Astrocyte of the cerebellum (primary cell): ENCODE measurements at regions not wholly inside any gene's neighbourhood (a gene's known extent, or its start where the extent isn't known, plus 50 kb on each side); places are given as distances from the start of the nearest gene placed in this dataset.

ENCODE experiments used
- DNase-seq: peaks from one replicate; pipeline ENCODE4 v3.0.0-alpha.2; 2011; ENCODE audit warnings: low read depth
- H3K4me3 ChIP-seq: 2 replicates; pipeline ENCODE4 v1.5.1; 2011; ENCODE audit warnings: mild to moderate bottlenecking, low read depth, low read length, moderate library complexity
- CTCF ChIP-seq: IDR thresholded peaks from 2 replicates; pipeline ENCODE4 v1.5.1; 2012; ENCODE audit warnings: low read length, low read depth, moderate library complexity, mild to moderate bottlenecking; ENCODE audit errors: missing control alignments
- in situ Hi-C: cut with HindIII; loops from 2 replicates; pipeline ENCODE4 v1.10.0; 2017; ENCODE audit warnings: low sequenced_read_pairs

- in situ Hi-C loops, result no loop called here
- no peak overlapping the region for H3K4me3 ChIP-seq
- TF ChIP-seq CTCF, result no peak
- no peak for DNase-seq
These were observed 378.7 kb downstream of the LMO4 start for GRCh38 chr1:87707411-87707810.

- DNase-seq, result no peak
- in situ Hi-C loops, result no loop called here
- no peak for TF ChIP-seq CTCF
- no peak overlapping the region for H3K4me3 ChIP-seq
These were observed 383.8 kb downstream of the LMO4 start for GRCh38 chr1:87712261-87713010.

- no peak overlapping the region for H3K4me3 ChIP-seq
- TF ChIP-seq CTCF, result no peak
- in situ Hi-C loops, result no loop called here
- no peak for DNase-seq
These were observed 385.6 kb downstream of the LMO4 start for GRCh38 chr1:87714278-87714677.

GRCh38 chr1:87715052-87715451 lies 386.4 kb downstream of the LMO4 start:
- no peak for DNase-seq
- in situ Hi-C loops, result no loop called here
- no peak overlapping the region for H3K4me3 ChIP-seq
- TF ChIP-seq CTCF, result no peak

- in situ Hi-C loops, result no loop called here
- DNase-seq, result no peak
- TF ChIP-seq CTCF, result no peak
- H3K4me3 ChIP-seq, result no peak overlapping the region
These were observed 386.8 kb downstream of the LMO4 start for GRCh38 chr1:87715471-87715870.

- no peak for DNase-seq
- in situ Hi-C loops, result no loop called here
- no peak for TF ChIP-seq CTCF
- no peak overlapping the region for H3K4me3 ChIP-seq
These were observed 388.5 kb downstream of the LMO4 start for GRCh38 chr1:87717157-87717670.
